ENCODE measurements at regions not wholly inside any gene's neighbourhood (a gene's known extent, or its start where the extent isn't known, plus 50 kb on each side); places are given as distances from the start of the nearest gene placed in this dataset.

GRCh38 chr6:14305131-14305530 lies 187.6 kb downstream of the CD83 start:
- no peak overlapping the region for H3K27ac Mint-ChIP-seq

GRCh38 chr6:14305624-14306023 lies 188.1 kb downstream of the CD83 start:
- no peak for ATAC-seq
- H3K27ac Mint-ChIP-seq, result no peak overlapping the region
- H3K9me3 Mint-ChIP-seq, result no peaks in the 10 kb centered on the region
- no peak for DNase-seq
- H3K4me1 Mint-ChIP-seq, result no peaks in the 10 kb centered on the region
- peaks cover 7% of the 10 kb centered on the region for H3K27me3 Mint-ChIP-seq
- no peak overlapping the region for H3K4me3 Mint-ChIP-seq

More at GRCh38 chr6:14305131-14305530, 187.6 kb downstream of the CD83 start:
- Mint-ChIP-seq H3K4me1 (no peaks in the 10 kb centered on the region), H3K27me3 (peaks cover 7% of the 10 kb centered on the region), H3K9me3 (no peaks in the 10 kb centered on the region), H3K4me3 (no peak overlapping the region)
- ATAC-seq (peak; percentile 35), DNase-seq (no peak)

GRCh38 chr6:14306151-14306906 lies 188.8 kb downstream of the CD83 start:
- no peaks in the 10 kb centered on the region for H3K9me3 Mint-ChIP-seq
- H3K27me3 Mint-ChIP-seq, result peaks cover 7% of the 10 kb centered on the region
- no peak overlapping the region for H3K4me3 Mint-ChIP-seq
- no peak overlapping the region for H3K27ac Mint-ChIP-seq
- no peaks in the 10 kb centered on the region for H3K4me1 Mint-ChIP-seq
- no peak for ATAC-seq
- no peak for DNase-seq

GRCh38 chr6:14309516-14309915 lies 191.9 kb downstream of the CD83 start:
- ATAC-seq (no peak), DNase-seq (no peak)
- H3K9me3 Mint-ChIP-seq, result no peaks in the 10 kb centered on the region
- no peaks in the 10 kb centered on the region for H3K27me3 Mint-ChIP-seq
- H3K4me3 Mint-ChIP-seq, result no peak overlapping the region
- no peak overlapping the region for H3K27ac Mint-ChIP-seq
- H3K4me1 Mint-ChIP-seq, result peaks cover under 1% of the 10 kb centered on the region

- Mint-ChIP-seq H3K4me3 (no peak overlapping the region), H3K27ac (no peak overlapping the region), H3K4me1 (peaks cover 5% of the 10 kb centered on the region), H3K9me3 (no peaks in the 10 kb centered on the region), H3K27me3 (no peaks in the 10 kb centered on the region)
- DNase-seq (no peak), ATAC-seq (no peak)
Observed at GRCh38 chr6:14309951-14310445, 192.4 kb downstream of the CD83 start.

- DNase-seq, result no peak
- Mint-ChIP-seq H3K9me3 (no peaks in the 10 kb centered on the region), H3K27ac (no peak overlapping the region), H3K4me1 (peaks cover 11% of the 10 kb centered on the region), H3K27me3 (no peaks in the 10 kb centered on the region), H3K4me3 (no peak overlapping the region)
- ATAC-seq, result no peak
Observed at GRCh38 chr6:14310960-14311359, 193.4 kb downstream of the CD83 start.

GRCh38 chr6:14312587-14312986 lies 195.0 kb downstream of the CD83 start:
- no peak overlapping the region for H3K4me3 Mint-ChIP-seq
- no peaks in the 10 kb centered on the region for H3K9me3 Mint-ChIP-seq
- no peak overlapping the region for H3K27ac Mint-ChIP-seq
- no peak for DNase-seq
- ATAC-seq, result no peak
- H3K27me3 Mint-ChIP-seq, result no peaks in the 10 kb centered on the region
- peaks cover 15% of the 10 kb centered on the region for H3K4me1 Mint-ChIP-seq

- ATAC-seq, result no peak
- no peak for DNase-seq
- no peak overlapping the region for H3K4me3 Mint-ChIP-seq
- no peaks in the 10 kb centered on the region for H3K27me3 Mint-ChIP-seq
- H3K9me3 Mint-ChIP-seq, result no peaks in the 10 kb centered on the region
- no peak overlapping the region for H3K27ac Mint-ChIP-seq
- H3K4me1 Mint-ChIP-seq, result peaks cover 15% of the 10 kb centered on the region
Observed at GRCh38 chr6:14313248-14313647, 195.7 kb downstream of the CD83 start.

- Mint-ChIP-seq H3K27me3 (no peaks in the 10 kb centered on the region), H3K9me3 (no peaks in the 10 kb centered on the region), H3K4me3 (no peak overlapping the region), H3K4me1 (peaks cover 15% of the 10 kb centered on the region), H3K27ac (no peak overlapping the region)
- DNase-seq (no peak), ATAC-seq (no peak)
Observed at GRCh38 chr6:14315353-14315752, 197.8 kb downstream of the CD83 start.

- Mint-ChIP-seq H3K27ac (no peak overlapping the region), H3K4me1 (peaks cover 15% of the 10 kb centered on the region)
- ATAC-seq, result peak; percentile 42
Observed at GRCh38 chr6:14316651-14317386, 199.2 kb downstream of the CD83 start.

GRCh38 chr6:14317387-14317970 lies 199.9 kb downstream of the CD83 start:
- DNase-seq (no peak), ATAC-seq (no peak)
- peaks cover 19% of the 10 kb centered on the region for H3K4me1 Mint-ChIP-seq
- H3K27ac Mint-ChIP-seq, result peak overlapping the region in 1 of 2 donors; percentile 37
- peaks cover 11% of the 10 kb centered on the region for H3K27me3 Mint-ChIP-seq
- no peaks in the 10 kb centered on the region for H3K9me3 Mint-ChIP-seq
- no peak overlapping the region for H3K4me3 Mint-ChIP-seq

More at GRCh38 chr6:14316651-14317386, 199.2 kb downstream of the CD83 start:
- H3K9me3 Mint-ChIP-seq, result no peaks in the 10 kb centered on the region
- no peak for DNase-seq
- H3K27me3 Mint-ChIP-seq, result peaks cover 6% of the 10 kb centered on the region
- H3K4me3 Mint-ChIP-seq, result no peak overlapping the region

GRCh38 chr6:14320332-14320731 lies 202.8 kb downstream of the CD83 start:
- no peaks in the 10 kb centered on the region for H3K9me3 Mint-ChIP-seq
- H3K4me3 Mint-ChIP-seq, result no peak overlapping the region
- ATAC-seq, result no peak
- H3K27me3 Mint-ChIP-seq, result peaks cover 17% of the 10 kb centered on the region
- no peak for DNase-seq
- H3K27ac Mint-ChIP-seq, result no peak overlapping the region
- peaks cover 30% of the 10 kb centered on the region for H3K4me1 Mint-ChIP-seq

GRCh38 chr6:14321992-14322772 lies 204.6 kb downstream of the CD83 start:
- peaks cover 24% of the 10 kb centered on the region for H3K4me1 Mint-ChIP-seq
- H3K4me3 Mint-ChIP-seq, result no peak overlapping the region
- DNase-seq (no peak), ATAC-seq (no peak)
- H3K9me3 Mint-ChIP-seq, result no peaks in the 10 kb centered on the region
- H3K27ac Mint-ChIP-seq, result peak overlapping the region in 1 of 2 donors; percentile 72
- peaks cover 17% of the 10 kb centered on the region for H3K27me3 Mint-ChIP-seq

GRCh38 chr6:14322841-14323240 lies 205.3 kb downstream of the CD83 start:
- no peaks in the 10 kb centered on the region for H3K9me3 Mint-ChIP-seq
- H3K27me3 Mint-ChIP-seq, result peaks cover 17% of the 10 kb centered on the region
- H3K4me1 Mint-ChIP-seq, result peaks cover 23% of the 10 kb centered on the region
- DNase-seq, result no peak
- peak; percentile 18 for ATAC-seq
- peak overlapping the region in 1 of 2 donors; percentile 45 for H3K4me3 Mint-ChIP-seq
- peak overlapping the region; percentile 14 to 72 for H3K27ac Mint-ChIP-seq

- peaks cover 11% of the 10 kb centered on the region for H3K27me3 Mint-ChIP-seq
- H3K27ac Mint-ChIP-seq, result no peak overlapping the region
- DNase-seq, result no peak
- no peaks in the 10 kb centered on the region for H3K9me3 Mint-ChIP-seq
- peaks cover 23% of the 10 kb centered on the region for H3K4me1 Mint-ChIP-seq
- no peak for ATAC-seq
- no peak overlapping the region for H3K4me3 Mint-ChIP-seq
Observed at GRCh38 chr6:14326774-14327173, 209.2 kb downstream of the CD83 start.

Data from stimulated activated naive CD8-positive, alpha-beta T cell treated with anti-CD3 and anti-CD28 coated beads, Interleukin-15, amount 100 ng/mL, for 72 hours (primary cell).